Smooth muscle cell (in vitro differentiated cells): ENCODE measurements at regions not wholly inside any gene's neighbourhood (a gene's known extent, or its start where the extent isn't known, plus 50 kb on each side); places are given as distances from the start of the nearest gene placed in this dataset.

Experiments
- DNase-seq: peaks from one replicate; lab custom pipeline; 2025; ENCODE audit not compliant: unreplicated experiment; lab: John Stamatoyannopoulos, UW
- H2AFZ ChIP-seq: fragments of 200-600 bp; sonication (generic); 2 replicates; pipeline ENCODE4 v1.6.0; 2016; ENCODE audit warnings: antibody characterized with exemption, low read depth, mild to moderate bottlenecking
- H3F3A ChIP-seq: fragments of 200-600 bp; sonication (generic); 2 replicates; pipeline ENCODE4 v1.6.0; 2017; ENCODE audit warnings: antibody characterized with exemption, low read depth
- H3K27ac ChIP-seq: fragments of 200-600 bp; sonication (generic); 2 replicates; pipeline ENCODE4 v1.5.1; 2016; ENCODE audit warnings: low read depth, mild to moderate bottlenecking
- H3K27me3 ChIP-seq: fragments of 200-600 bp; sonication (generic); 2 replicates; pipeline ENCODE4 v1.6.1; 2016; ENCODE audit warnings: low read depth, mild to moderate bottlenecking
- H3K36me3 ChIP-seq: fragments of 200-600 bp; sonication (generic); 2 replicates; pipeline ENCODE4 v1.5.1; 2016; ENCODE audit warnings: low read depth
- H3K4me1 ChIP-seq: fragments of 200-600 bp; sonication (generic); 2 replicates; pipeline ENCODE4 v1.5.1; 2016; ENCODE audit warnings: low read depth
- H3K4me2 ChIP-seq: fragments of 200-600 bp; sonication (generic); 2 replicates; pipeline ENCODE4 v1.6.0; 2016; ENCODE audit warnings: mild to moderate bottlenecking
- H3K4me3 ChIP-seq: fragments of 200-600 bp; sonication (generic); 2 replicates; pipeline ENCODE4 v1.5.1; 2016; ENCODE audit warnings: mild to moderate bottlenecking
- H3K79me2 ChIP-seq: fragments of 200-600 bp; sonication (generic); 2 replicates; pipeline ENCODE4 v1.6.0; 2016; ENCODE audit warnings: low read depth, mild to moderate bottlenecking
- H3K9ac ChIP-seq: fragments of 200-600 bp; sonication (generic); 2 replicates; pipeline ENCODE4 v1.6.0; 2016; ENCODE audit warnings: low read depth
- H3K9me3 ChIP-seq: fragments of 200-600 bp; sonication (generic); replicated peaks from 2 replicates; pipeline ENCODE4 v1.5.1; 2016; ENCODE audit warnings: low read depth
- H4K20me1 ChIP-seq: fragments of 200-600 bp; sonication (generic); 2 replicates; pipeline ENCODE4 v1.6.0; 2016; ENCODE audit warnings: low read depth
- WGBS: methylation state at CpG from one replicate; pipeline ENCODE4 v1.1.7; 2016; ENCODE audit warnings: low lambda C conversion rate; 5-methylcytosine and 5-hydroxymethylcytosine counted together
- TF ChIP-seq, protein P1 (sequence below): fragments of 200-600 bp; sonication (generic); IDR thresholded peaks from 2 replicates; pipeline ENCODE4 v1.5.1; 2017; ENCODE audit warnings: borderline replicate concordance, mild to moderate bottlenecking, antibody characterized with exemption; ENCODE audit not compliant: insufficient read depth, poor library complexity, severe bottlenecking

GRCh38 chrX:137286423-137286822 is 252.6 kb upstream of the GPR101 start:
- Histone ChIP-seq H2AFZ (no peak overlapping the region), H3K27me3 (no peaks in the 10 kb centered on the region), H3K79me2 (no peaks in the 10 kb centered on the region), H3K27ac (no peak overlapping the region), H3K9me3 (no peaks in the 10 kb centered on the region), H3K4me2 (no peak overlapping the region), H4K20me1 (no peaks in the 10 kb centered on the region), H3F3A (no peaks in the 10 kb centered on the region), H3K4me1 (no peaks in the 10 kb centered on the region), H3K36me3 (no peaks in the 10 kb centered on the region), H3K9ac (no peak overlapping the region), H3K4me3 (no peak overlapping the region)
- no peak for DNase-seq
- 52% methylated on average over 2 of the region's 2 CpGs for WGBS
- TF ChIP-seq, protein P1, sequence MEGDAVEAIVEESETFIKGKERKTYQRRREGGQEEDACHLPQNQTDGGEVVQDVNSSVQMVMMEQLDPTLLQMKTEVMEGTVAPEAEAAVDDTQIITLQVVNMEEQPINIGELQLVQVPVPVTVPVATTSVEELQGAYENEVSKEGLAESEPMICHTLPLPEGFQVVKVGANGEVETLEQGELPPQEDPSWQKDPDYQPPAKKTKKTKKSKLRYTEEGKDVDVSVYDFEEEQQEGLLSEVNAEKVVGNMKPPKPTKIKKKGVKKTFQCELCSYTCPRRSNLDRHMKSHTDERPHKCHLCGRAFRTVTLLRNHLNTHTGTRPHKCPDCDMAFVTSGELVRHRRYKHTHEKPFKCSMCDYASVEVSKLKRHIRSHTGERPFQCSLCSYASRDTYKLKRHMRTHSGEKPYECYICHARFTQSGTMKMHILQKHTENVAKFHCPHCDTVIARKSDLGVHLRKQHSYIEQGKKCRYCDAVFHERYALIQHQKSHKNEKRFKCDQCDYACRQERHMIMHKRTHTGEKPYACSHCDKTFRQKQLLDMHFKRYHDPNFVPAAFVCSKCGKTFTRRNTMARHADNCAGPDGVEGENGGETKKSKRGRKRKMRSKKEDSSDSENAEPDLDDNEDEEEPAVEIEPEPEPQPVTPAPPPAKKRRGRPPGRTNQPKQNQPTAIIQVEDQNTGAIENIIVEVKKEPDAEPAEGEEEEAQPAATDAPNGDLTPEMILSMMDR: no peak

- 69% methylated on average over 4 of the region's 4 CpGs for WGBS
- no peaks in the 10 kb centered on the region for H3K79me2 ChIP-seq
These were observed 245.0 kb upstream of the GPR101 start for GRCh38 chrX:137278825-137279224.

GRCh38 chrX:137263374-137263773 is 229.6 kb upstream of the GPR101 start:
- no peak overlapping the region for H3K9ac ChIP-seq
- no peak overlapping the region for H3K27ac ChIP-seq
- no peaks in the 10 kb centered on the region for H3F3A ChIP-seq
- no peaks in the 10 kb centered on the region for H4K20me1 ChIP-seq
- H3K4me1 ChIP-seq: no peaks in the 10 kb centered on the region
- H3K36me3 ChIP-seq: no peaks in the 10 kb centered on the region
- H3K4me3 ChIP-seq: no peak overlapping the region
- H3K4me2 ChIP-seq: no peak overlapping the region
- DNase-seq: no peak
- TF ChIP-seq, protein P1: no peak
- no peaks in the 10 kb centered on the region for H3K9me3 ChIP-seq
- WGBS: 59% methylated on average over 3 of the region's 3 CpGs
- H3K79me2 ChIP-seq: no peaks in the 10 kb centered on the region
- H3K27me3 ChIP-seq: no peaks in the 10 kb centered on the region
- H2AFZ ChIP-seq: no peak overlapping the region

More at GRCh38 chrX:137278825-137279224, 245.0 kb upstream of the GPR101 start:
- Histone ChIP-seq H3K4me3 (no peak overlapping the region), H3K36me3 (no peaks in the 10 kb centered on the region), H3K9me3 (no peaks in the 10 kb centered on the region), H3F3A (no peaks in the 10 kb centered on the region), H3K9ac (no peak overlapping the region), H3K27ac (no peak overlapping the region), H3K4me1 (no peaks in the 10 kb centered on the region), H2AFZ (no peak overlapping the region), H3K27me3 (no peaks in the 10 kb centered on the region), H3K4me2 (no peak overlapping the region), H4K20me1 (no peaks in the 10 kb centered on the region)
- no peak for DNase-seq
- TF ChIP-seq, protein P1: no peak

GRCh38 chrX:137245183-137245582 is 211.4 kb upstream of the GPR101 start:
- Histone ChIP-seq H2AFZ (no peak overlapping the region), H4K20me1 (no peaks in the 10 kb centered on the region), H3K4me1 (no peaks in the 10 kb centered on the region), H3K36me3 (no peaks in the 10 kb centered on the region), H3K9ac (no peak overlapping the region), H3K27me3 (no peaks in the 10 kb centered on the region), H3K27ac (no peak overlapping the region), H3K79me2 (no peaks in the 10 kb centered on the region), H3K4me2 (no peak overlapping the region), H3K4me3 (no peak overlapping the region), H3F3A (no peaks in the 10 kb centered on the region), H3K9me3 (no peaks in the 10 kb centered on the region)
- DNase-seq: no peak
- WGBS: 69% methylated on average over 2 of the region's 2 CpGs
- TF ChIP-seq, protein P1: no peak
